ENCODE measurements at regions not wholly inside any gene's neighbourhood (a gene's known extent, or its start where the extent isn't known, plus 50 kb on each side); places are given as distances from the start of the nearest gene placed in this dataset.

GRCh38 chr2:5782103-5782502, 89.9 kb downstream of the SOX11 start:
- TF ChIP-seq EP300 (IDR thresholded peaks at IDR 0.05): no peak
- TF ChIP-seq CTCF (IDR thresholded peaks at IDR 0.05): no peak
- no peak for TF ChIP-seq POLR2A (IDR thresholded peaks at IDR 0.05)
